C4-2B (cell line): ENCODE measurements at regions not wholly inside any gene's neighbourhood (a gene's known extent, or its start where the extent isn't known, plus 50 kb on each side); places are given as distances from the start of the nearest gene placed in this dataset.
"Not testable (repeated sequence)": the region's sequence is repeated elsewhere in the genome, so short reads cannot be mapped to it uniquely, and the experiment has no call there.

ENCODE experiments used
- H3K27ac ChIP-seq: fragments of 450-650 bp; 2 replicates; pipeline ENCODE4 v1.5.1; 2017
- ZFX ChIP-seq: fragments of 450-650 bp; IDR thresholded peaks from 2 replicates; pipeline ENCODE4 v1.6.1; 2017
- TF ChIP-seq, protein P1 (sequence below): fragments of 450-650 bp; conservative IDR thresholded peaks from 2 replicates; pipeline ENCODE4 v1.5.1; 2017; ENCODE audit warnings: mild to moderate bottlenecking

DNA sequence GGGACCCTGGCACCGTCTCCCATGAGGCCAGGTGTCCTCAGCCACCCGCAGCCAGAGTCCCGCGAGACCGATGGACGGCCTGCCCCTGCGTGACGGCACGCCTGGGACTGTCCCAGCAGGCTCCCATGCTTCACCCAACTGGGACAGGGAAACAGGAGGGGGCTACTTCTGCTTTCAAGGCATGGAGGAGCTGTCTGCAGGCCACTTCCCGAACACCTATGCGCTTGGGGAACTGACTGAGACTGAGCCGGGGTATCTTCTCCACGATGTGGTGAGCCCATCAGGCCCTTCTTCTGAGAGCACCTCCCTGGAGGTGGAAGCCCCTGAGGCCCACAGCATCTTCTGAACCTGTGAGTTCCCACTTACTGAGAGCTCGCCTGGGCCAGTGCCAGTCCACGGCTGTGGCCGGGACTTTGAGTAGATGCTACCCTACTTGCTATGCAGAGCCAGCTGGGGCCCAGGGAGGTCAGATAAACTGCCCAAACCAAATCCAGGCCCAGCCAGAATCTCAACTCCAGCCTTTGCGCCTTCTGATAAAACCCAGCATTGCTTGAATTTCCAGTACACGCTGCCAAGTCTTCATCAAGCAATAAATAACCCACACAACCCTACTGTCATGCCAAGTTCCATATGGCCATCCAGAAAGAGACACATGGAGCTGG, 85.4 kb upstream of the METTL9 start:
- peak; percentile 35; the same call in 1 of the 2 replicates for TF ChIP-seq ZFX
- peak overlapping the region; percentile 97 for H3K27ac ChIP-seq

DNA sequence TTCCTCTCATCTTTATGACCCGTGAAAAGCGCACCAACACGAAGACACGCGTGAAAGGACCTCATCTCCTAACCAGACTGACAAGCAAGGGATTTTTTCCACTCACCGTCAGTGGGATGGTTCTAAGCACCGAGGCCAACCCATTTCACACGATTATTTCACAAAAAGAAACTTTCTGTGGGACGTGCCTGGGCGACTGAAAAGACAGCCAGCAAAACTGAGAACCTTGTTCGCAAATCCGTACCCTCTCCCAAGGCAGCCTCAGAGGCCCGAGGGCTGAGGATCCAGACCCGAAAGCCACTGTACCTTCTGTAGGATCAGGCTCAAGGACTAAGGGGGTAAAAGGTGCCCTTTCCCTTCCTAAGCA, 84.9 kb upstream of the METTL9 start:
- peak overlapping the region; percentile 97 for H3K27ac ChIP-seq

DNA sequence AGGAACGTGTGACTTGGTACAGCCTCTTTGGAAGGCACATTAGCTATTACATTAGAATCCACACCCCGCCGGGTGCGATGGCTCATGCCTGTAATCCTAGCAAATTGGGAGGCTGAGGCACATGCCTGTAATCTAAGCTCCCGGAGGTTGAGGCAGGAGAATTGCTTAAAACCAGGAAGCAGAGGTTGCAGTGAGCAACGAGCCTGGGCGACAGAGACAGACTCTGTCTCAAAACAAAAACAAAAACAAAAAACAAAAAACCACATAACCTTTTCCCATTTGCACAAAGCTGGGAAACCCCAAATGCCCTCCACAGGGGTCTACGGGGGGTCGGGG, 82.7 kb upstream of the METTL9 start:
- peak overlapping the region; percentile 97 for H3K27ac ChIP-seq

DNA sequence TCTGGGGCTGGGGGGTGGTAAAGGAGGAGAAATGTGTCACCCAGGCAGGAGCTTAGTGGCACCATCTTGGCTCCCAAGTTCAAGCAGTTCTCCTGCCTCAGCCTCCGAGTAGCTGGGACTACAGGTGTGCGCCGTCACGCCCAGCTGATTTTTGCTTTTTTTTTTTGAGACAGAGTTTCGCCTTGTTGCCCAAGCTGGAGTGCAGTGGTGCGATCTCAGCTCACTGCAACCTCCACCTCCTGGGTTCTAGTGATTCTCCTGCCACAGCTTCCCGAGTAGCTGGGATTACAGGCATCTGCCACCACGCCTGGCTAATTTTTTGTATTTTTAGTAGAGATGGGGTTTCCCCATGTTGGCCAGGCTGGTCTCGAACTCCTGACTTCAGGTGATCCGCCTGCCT, 82.1 kb upstream of the METTL9 start:
- peak overlapping the region; percentile 97 for H3K27ac ChIP-seq

DNA sequence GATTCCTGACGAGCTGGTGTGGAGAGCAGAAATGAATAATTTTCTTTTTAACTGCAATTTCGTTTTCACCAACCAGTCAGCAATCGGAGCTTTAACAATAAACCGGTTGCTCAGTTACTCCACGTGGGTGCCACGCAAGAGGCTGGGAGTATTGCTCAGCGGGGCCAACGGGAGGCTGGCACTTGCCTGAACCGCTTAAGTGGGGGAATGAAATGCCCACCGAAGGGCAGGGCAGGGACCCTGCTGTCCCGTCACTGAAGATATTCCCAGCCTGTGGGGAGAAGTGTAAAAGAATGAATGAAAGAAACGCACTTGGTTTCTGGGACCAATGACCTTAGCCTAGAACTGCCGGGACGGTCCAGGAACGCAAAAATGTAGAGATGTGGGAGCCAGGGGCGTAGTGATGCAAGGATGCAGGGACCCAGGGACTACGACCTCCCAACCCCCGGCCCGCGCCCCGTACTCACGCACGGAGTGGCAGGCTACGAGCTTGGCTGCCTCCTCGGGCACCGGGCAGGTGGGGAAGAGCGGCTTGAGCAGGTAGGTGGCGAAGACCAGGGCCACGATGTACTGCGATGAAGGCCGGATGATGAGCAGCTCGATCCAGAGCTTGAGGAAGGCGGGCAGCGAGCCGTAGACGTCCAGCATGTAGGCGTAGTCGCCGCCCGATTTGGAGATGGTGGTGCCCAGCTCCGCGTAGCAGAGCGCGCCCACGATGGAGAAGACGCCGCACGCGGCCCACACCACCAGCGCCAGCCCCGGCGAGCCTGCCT, 79.8 kb upstream of the METTL9 start:
- peak overlapping the region; percentile 97 for H3K27ac ChIP-seq

DNA sequence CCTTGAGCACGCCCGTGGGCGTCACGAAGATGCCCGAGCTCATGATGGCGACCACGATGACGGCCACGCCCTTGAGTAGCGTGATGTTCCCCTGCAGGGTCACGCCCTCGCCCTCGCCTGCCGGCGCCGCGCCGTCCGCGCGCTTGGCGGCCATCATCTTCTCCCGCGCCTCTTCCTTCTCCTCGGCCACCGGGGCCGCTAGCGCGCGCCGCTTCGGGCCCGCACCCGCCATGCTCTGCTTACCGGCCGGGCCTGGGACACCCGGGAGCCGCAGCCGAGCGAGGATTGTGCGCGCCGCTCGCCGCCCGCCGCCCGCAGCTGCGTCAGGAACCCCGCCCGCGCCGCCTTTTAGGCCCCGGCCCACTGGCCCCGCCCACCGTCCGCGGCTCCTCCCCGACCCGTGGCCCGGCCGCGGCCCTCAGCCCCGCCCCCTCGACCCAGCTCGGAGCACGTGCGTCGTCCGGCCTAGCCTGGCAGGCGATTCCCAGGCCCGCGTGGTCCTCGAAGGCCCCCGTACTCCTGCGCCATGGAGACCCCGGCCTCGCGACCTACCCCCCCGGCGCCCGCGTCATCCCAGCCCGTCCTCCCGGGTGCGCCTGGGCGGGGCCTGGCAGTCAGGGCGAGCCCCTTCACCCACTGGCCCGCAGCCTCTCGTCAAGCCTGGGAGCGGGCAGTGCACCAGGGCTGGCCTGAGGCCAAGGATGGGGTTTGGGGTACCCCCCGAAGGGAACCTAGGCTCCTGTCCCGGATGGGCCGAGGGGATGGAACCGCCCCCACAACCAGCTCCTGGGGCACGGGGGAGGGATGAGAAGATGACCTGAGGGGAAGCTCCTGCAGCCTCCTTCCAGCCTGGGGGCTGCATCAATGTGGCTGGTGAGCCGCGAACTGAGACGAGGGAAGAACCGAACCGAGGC, 79.0 kb upstream of the METTL9 start:
- H3K27ac ChIP-seq = peak overlapping the region; percentile 97
- TF ChIP-seq ZFX = peak; percentile 69; the same call in 1 of the 2 replicates

DNA sequence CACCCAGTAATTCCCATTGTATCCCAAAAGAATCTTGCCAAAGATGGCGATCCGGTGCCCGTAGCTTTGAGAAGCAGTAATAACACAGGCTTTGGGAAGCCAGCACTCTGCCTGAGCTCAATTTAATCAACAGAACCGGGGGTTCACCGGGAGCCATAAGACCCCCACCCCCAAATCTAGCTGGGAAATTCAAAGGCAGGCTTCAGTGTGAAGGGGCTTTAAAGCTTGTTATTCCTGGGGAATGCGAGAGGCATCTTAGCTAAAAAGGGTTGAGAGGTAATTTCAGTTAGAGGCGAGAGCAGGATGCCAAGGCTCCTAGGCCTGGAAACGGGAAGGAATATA, 78.4 kb upstream of the METTL9 start:
- H3K27ac ChIP-seq = not testable (repeated sequence)

DNA sequence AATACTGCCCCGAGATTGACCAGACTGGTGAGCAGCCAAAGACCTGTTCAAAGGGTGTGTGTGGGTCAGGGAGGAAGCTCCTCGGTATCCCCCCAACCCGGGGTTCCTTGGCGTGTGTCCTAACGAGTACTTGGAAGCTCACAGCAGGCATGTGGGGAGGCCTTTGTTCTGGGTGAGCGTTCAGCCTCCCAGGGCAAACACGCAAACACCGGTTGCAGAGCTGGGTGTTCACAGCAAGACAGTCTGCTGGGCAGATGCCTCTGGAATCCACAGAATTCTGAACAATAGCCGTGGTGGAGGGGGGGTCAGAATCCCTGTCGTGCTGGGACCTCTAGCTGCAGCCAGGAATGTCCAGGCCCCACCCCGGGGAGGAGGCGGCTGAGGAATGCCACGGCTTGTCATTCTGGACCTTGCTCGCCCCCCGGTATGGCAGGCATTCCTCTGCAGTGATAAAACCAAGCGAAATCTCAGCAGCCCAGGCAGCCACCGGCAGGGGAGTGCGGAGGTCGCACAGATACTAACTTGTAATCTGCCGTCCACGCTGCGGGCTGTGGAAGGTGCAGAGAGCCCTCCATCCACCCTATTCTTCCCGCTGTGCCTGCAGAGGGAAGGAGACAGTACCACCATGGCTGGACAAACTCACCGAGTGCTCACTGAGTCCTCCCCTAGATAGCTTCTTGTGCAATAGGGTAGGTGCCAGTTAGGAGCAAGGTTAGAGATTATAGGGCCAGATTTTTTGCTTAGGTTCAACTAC, 77.8 kb upstream of the METTL9 start:
- H3K27ac ChIP-seq = not testable (repeated sequence)

DNA sequence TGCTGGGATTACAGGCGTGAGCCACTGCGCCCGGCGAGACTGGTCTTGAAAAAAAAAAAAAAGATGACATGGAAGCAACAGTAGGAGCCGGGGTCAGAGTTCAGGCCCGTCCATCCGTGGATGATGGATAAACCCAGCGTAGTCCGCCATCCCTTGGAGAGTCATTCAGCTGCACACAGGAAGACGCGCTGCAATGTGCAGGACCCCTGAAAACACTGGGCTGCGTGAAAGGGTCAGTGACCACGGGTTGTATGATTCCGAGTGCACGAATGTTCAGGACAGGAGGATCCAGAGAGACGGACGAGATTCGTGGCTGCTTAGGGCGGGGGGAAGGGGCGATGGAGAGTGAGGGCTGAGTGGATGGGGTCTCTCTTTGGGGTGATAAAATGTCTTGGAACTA, 76.5 kb upstream of the METTL9 start:
- H3K27ac ChIP-seq = not testable (repeated sequence)

DNA sequence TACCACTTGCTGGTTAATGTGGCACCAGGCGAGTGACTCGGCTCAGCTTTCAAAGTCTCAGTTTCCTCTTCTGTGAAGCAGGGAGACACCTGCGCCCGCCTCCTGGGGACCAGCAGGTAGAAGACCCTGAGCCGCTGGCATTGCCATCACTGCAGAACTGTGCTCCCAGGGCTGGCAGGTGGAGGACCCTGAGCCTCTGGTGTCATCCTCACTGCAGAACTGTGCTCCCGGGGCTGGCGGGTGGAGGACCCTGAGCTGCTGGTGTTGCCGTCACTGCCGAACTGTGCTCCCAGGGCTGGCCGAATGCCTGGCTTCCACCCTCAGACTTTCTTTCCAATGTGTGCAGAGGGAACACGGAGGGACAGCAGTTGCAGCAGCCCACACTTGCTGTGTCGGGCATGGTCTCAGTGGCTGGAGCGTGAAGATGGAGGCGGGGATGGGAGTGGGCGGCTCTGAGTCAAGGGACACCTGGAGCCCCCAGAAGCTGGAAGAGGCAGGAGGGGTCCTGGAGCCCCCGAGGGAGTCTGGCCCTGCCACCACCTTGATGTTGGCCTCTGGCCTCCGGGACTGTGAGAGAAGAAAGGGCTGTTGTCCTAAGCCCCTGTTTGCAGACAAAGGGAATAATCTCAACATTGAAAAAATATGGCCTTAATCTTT, 75.8 kb upstream of the METTL9 start:
- TF ChIP-seq, protein P1, sequence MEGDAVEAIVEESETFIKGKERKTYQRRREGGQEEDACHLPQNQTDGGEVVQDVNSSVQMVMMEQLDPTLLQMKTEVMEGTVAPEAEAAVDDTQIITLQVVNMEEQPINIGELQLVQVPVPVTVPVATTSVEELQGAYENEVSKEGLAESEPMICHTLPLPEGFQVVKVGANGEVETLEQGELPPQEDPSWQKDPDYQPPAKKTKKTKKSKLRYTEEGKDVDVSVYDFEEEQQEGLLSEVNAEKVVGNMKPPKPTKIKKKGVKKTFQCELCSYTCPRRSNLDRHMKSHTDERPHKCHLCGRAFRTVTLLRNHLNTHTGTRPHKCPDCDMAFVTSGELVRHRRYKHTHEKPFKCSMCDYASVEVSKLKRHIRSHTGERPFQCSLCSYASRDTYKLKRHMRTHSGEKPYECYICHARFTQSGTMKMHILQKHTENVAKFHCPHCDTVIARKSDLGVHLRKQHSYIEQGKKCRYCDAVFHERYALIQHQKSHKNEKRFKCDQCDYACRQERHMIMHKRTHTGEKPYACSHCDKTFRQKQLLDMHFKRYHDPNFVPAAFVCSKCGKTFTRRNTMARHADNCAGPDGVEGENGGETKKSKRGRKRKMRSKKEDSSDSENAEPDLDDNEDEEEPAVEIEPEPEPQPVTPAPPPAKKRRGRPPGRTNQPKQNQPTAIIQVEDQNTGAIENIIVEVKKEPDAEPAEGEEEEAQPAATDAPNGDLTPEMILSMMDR = no peak
- TF ChIP-seq ZFX = no peak
- H3K27ac ChIP-seq = no peak overlapping the region

DNA sequence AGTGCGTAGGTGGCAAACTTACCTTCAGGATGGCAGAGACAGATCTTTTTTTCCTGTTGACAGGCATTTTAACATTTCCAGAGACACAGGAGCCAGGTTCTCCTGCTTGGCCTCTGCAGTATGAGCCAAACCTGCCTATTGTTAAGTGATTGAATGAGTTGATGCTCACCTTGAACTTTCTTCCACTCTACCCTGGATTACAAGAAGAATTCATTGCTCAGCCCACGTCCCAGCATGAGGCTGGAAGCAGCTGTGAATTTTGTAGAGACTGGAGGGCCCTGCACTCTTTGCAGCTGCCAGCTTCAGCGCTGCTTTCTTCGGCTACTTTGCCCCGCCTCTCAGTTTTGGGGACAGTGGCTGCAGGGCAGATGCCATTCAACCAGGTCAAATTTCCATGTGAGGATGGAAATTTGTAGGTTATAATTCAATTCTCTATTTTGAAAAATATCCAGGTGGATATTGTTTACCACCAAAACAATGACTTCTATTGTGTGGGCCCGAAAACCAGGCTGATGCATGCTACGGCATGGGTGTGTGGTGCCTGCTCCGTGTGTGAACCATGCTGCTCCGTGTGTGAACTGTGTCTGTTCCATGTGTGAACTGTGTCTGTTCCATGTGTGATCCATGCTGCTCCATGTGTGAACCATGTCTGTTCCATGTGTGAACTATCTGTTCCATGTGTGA, 75.2 kb upstream of the METTL9 start:
- TF ChIP-seq, protein P1 = no peak
- no peak for TF ChIP-seq ZFX
- H3K27ac ChIP-seq = no peak overlapping the region

DNA sequence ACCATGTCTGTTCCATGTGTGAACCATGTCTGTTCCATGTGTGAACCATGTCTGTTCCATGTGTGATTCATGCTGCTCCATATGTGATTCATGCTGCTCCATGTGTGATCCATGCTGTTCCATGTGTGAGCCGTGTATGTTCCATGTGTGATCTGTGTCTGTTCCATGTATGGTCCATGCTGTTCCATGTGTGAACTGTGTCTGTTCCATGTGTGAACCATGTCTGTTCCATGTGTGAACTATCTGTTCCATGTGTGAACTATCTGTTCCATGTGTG, 74.7 kb upstream of the METTL9 start:
- not testable (repeated sequence) for H3K27ac ChIP-seq

DNA sequence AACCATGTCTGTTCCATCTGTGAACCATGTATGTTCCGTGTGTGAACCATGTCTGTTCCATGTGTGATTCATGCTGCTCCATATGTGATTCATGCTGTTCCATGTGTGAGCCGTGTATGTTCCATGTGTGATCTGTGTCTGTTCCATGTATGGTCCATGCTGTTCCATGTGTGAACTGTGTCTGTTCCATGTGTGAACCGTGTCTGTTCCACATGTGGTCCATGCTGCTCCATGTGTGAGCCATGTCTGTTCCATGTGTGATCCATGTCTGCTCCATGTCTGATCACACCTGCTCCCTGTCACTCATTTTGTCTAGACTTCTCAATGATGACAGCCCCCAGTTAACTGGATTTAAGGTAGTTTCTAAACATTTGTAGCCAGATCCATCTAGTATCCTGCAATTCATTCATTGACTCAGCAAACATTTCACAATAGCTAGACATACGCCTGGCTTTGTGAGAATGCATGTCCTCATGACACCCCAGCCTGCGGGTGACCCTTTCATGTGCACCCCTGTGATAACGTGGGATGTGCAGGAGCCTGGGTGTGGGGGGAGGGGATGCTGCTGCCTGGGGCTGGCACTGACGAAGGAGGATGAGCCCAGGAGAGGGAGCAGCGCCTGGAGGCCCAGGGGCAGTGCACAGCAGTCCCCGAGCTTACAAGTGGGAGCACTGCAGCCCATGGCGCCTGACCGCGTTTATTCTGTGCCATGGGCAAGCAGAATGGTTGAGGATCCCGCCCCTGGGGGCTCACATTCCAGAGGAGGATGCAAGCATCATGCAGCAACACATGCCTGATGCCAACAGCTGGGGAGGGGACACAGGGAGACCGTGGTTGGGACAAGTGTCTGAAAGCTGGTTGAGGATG, 74.1 kb upstream of the METTL9 start:
- not testable (repeated sequence) for H3K27ac ChIP-seq

DNA sequence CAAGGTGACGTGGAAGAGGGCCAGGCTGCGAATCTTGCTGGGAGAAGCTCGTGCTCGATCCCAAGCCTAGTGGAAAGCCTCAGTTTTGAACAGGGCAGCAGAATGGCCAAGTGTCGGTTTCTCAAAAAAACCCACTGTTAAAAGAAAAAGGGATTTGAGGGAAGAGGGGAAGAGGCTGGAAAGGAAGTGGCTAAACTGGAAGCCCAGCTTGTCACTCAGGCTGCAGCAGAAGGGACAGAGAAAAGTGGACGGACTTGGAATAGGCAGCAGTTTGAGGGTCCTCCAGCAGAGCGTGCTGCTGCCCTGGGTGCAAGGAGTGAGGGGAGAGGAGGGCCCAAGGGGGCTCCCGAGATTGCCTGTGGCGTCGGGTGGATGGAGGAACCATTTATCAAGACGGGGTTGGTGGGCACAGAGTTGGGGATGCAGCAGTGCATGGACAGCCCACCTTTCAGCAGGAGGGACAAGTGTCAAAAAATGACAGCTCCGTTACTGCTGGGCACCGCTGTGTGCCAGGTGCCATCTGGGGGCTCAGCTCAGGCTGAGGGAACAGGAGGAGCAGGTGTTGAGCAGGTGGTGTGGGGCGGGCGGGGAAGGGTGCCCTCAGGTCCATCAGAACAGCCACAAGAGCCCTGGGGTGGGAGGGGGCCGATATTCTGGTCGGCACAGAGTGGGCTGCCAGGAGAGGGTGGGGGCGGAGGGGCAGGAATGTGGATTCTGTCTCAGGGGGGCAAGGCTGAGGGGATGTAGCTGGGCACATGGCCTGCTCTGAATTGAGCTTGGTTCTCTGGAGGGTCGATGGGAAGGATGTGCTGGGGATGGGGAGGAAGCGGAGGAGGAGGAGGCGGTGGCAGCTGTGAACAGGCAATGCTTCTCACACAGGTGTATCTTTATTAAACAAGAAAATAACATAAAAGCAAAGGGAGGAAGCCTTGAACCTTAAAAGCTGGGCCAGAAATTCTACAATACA, 73.1 kb upstream of the METTL9 start:
- not testable (repeated sequence) for H3K27ac ChIP-seq
